Neural cell (in vitro differentiated cells): ENCODE measurements at regions not wholly inside any gene's neighbourhood (a gene's known extent, or its start where the extent isn't known, plus 50 kb on each side); places are given as distances from the start of the nearest gene placed in this dataset.

Experiments used
- H2AFZ ChIP-seq: fragments of 200-600, 300-800 bp; sonication (generic), shearing (Covaris generic); 2 replicates; pipeline ENCODE4 v1.6.0; 2014; ENCODE audit warnings: low read depth, mild to moderate bottlenecking, antibody characterized with exemption, low read length, moderate library complexity
- H3F3A ChIP-seq: fragments of 200-600 bp; shearing (Covaris generic); 2 replicates; pipeline ENCODE4 v1.6.1; 2016; ENCODE audit warnings: mild to moderate bottlenecking, moderate library complexity, mixed read lengths, antibody characterized with exemption, low read length; ENCODE audit not compliant: insufficient read depth, poor library complexity, severe bottlenecking
- H3K27ac ChIP-seq: fragments of 200-600, 300-800 bp; sonication (generic), shearing (Covaris generic); 2 replicates; pipeline ENCODE4 v1.5.1; 2014; ENCODE audit warnings: mild to moderate bottlenecking, low read length, moderate library complexity
- H3K27me3 ChIP-seq: fragments of 300-800, 200-600 bp; sonication (generic), shearing (Covaris generic); 2 replicates; pipeline ENCODE4 v1.6.0; 2014; ENCODE audit warnings: mild to moderate bottlenecking, low read depth, low read length, moderate library complexity; ENCODE audit not compliant: insufficient read depth
- H3K36me3 ChIP-seq: fragments of 300-800, 200-600 bp; sonication (generic), shearing (Covaris generic); 2 replicates; pipeline ENCODE4 v1.5.1; 2014; ENCODE audit warnings: mild to moderate bottlenecking, antibody characterized with exemption, low read length, moderate library complexity; ENCODE audit not compliant: insufficient read depth
- H3K4me2 ChIP-seq: fragments of 300-800, 200-600 bp; sonication (generic), shearing (Covaris generic); 2 replicates; pipeline ENCODE4 v1.6.0; 2014; ENCODE audit warnings: mild to moderate bottlenecking, low read length
- H3K4me3 ChIP-seq: fragments of 300-800, 200-600 bp; sonication (generic), shearing (Covaris generic); 2 replicates; pipeline ENCODE4 v1.5.1; 2014; ENCODE audit warnings: mild to moderate bottlenecking, low read length, moderate library complexity
- H3K79me2 ChIP-seq: fragments of 200-600 bp; shearing (Covaris generic); replicated peaks from 2 replicates; pipeline ENCODE4 v1.6.0; 2014; ENCODE audit warnings: mild to moderate bottlenecking, low read length, moderate library complexity; ENCODE audit not compliant: insufficient read depth
- H3K9ac ChIP-seq: fragments of 300-800, 200-600 bp; sonication (generic), shearing (Covaris generic); 2 replicates; pipeline ENCODE4 v1.6.1; 2016; ENCODE audit warnings: mild to moderate bottlenecking, low read length, mixed read lengths
- H3K9me2 ChIP-seq: fragments of 200-600 bp; shearing (Covaris generic); 2 replicates; pipeline ENCODE4 v1.6.1; 2016; ENCODE audit warnings: mild to moderate bottlenecking, low read length, mixed read lengths; ENCODE audit not compliant: insufficient read depth
- H3K9me3 ChIP-seq: fragments of 200-600, 300-800 bp; sonication (generic), shearing (Covaris generic); 2 replicates; pipeline ENCODE4 v1.6.1; 2016; ENCODE audit warnings: mild to moderate bottlenecking, mixed run types, low read length, moderate library complexity, mixed read lengths
- H4K20me1 ChIP-seq: fragments of 200-600 bp; shearing (Covaris generic); 2 replicates; pipeline ENCODE4 v1.6.1; 2016; ENCODE audit warnings: mild to moderate bottlenecking, mixed run types; ENCODE audit not compliant: insufficient read depth
- CTCF ChIP-seq: fragments of 450-650 bp; IDR thresholded peaks from 2 replicates; pipeline ENCODE4 v1.5.1; 2014; ENCODE audit warnings: antibody characterized with exemption, mild to moderate bottlenecking, moderate library complexity; ENCODE audit not compliant: poor library complexity, severe bottlenecking
- EP300 ChIP-seq: fragments of 450-650 bp; conservative IDR thresholded peaks from 2 replicates; pipeline ENCODE4 v1.6.1; 2014; ENCODE audit warnings: antibody characterized with exemption, mild to moderate bottlenecking, moderate library complexity; ENCODE audit not compliant: poor library complexity, severe bottlenecking
- EZH2 ChIP-seq: fragments of 200-600, 300-800 bp; shearing (Covaris generic), sonication (generic); IDR thresholded peaks from 2 replicates; pipeline ENCODE4 v1.6.1; 2014; ENCODE audit warnings: antibody characterized with exemption, low read length, borderline replicate concordance, mild to moderate bottlenecking; ENCODE audit not compliant: insufficient read depth, poor library complexity, severe bottlenecking
- MXI1 ChIP-seq: fragments of 450-650 bp; conservative IDR thresholded peaks from 2 replicates; pipeline ENCODE4 v1.6.1; 2014; ENCODE audit warnings: antibody characterized with exemption, mild to moderate bottlenecking; ENCODE audit not compliant: poor library complexity, severe bottlenecking
- POLR2AphosphoS5 ChIP-seq: IDR thresholded peaks from 2 replicates; pipeline ENCODE4 v1.6.1; 2012
- RAD21 ChIP-seq: fragments of 450-650 bp; conservative IDR thresholded peaks from 2 replicates; pipeline ENCODE4 v1.6.1; 2014; ENCODE audit warnings: antibody characterized with exemption, mild to moderate bottlenecking, moderate library complexity
- REST ChIP-seq: IDR thresholded peaks from 2 replicates; pipeline ENCODE4 v1.6.1; 2012; ENCODE audit warnings: borderline replicate concordance
- SMC3 ChIP-seq: fragments of 450-650 bp; conservative IDR thresholded peaks from 2 replicates; pipeline ENCODE4 v1.6.1; 2014; ENCODE audit warnings: antibody characterized with exemption, mild to moderate bottlenecking, moderate library complexity; ENCODE audit not compliant: poor library complexity
- TAF1 ChIP-seq: IDR thresholded peaks from 2 replicates; pipeline ENCODE4 v1.6.1; 2012; ENCODE audit warnings: low read depth

DNA sequence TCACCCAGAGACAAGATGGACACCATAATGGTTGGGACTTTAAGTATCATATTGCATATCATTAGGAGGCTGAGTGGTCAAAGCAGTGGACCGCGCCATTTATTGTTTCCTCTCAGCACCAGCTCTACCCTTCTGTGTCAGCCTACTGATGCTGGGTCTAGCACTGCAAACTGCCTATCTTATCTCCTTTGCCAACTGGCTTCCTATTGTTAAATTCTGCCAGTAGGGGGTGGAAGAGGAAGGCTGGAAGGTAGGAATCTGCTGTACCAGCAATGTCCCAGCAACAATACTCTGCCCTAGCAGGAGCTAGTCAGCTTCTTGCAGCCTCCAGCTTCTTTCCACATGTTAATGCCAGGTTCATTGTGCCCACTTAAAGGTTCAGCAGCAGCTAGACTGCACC is 367.1 kb upstream of the PDGFD start:
- TF ChIP-seq EZH2, result no peak
- no peak for TF ChIP-seq RAD21
- no peak for TF ChIP-seq EP300
- TF ChIP-seq CTCF, result no peak
- TF ChIP-seq MXI1, result no peak
- TF ChIP-seq REST, result no peak
- no peak for TF ChIP-seq POLR2AphosphoS5
- TF ChIP-seq TAF1, result no peak
- TF ChIP-seq SMC3, result no peak
- Histone ChIP-seq H2AFZ (no peak overlapping the region), H3K79me2 (no peaks in the 10 kb centered on the region), H3K4me3 (no peak overlapping the region), H3K27ac (no peak overlapping the region), H3F3A (no peaks in the 10 kb centered on the region), H3K9ac (no peak overlapping the region), H4K20me1 (no peaks in the 10 kb centered on the region), H3K36me3 (no peaks in the 10 kb centered on the region), H3K4me2 (no peak overlapping the region), H3K9me3 (no peaks in the 10 kb centered on the region), H3K9me2 (no peaks in the 10 kb centered on the region), H3K27me3 (no peaks in the 10 kb centered on the region)

DNA sequence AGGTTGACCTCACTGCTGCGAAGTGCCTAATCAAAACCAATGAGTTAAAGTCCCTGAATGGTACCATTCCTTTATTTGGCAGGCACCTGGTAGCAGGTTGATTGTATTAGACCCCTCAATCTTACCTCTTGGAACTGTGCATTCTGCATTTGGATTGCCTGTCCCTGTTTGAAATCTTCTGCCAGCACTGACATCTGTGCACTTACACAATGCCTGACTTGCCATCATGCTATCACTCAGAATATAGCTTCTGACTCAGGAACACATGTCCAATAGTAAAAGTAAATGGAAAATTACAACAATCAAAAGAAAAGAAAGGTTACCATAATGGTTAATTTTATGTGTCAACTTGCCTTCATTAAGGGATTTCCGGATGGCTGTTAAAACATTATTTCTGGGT is 366.0 kb upstream of the PDGFD start:
- H3K27ac ChIP-seq, result no peak overlapping the region
- H3K79me2 ChIP-seq, result no peaks in the 10 kb centered on the region
- H3K27me3 ChIP-seq, result no peaks in the 10 kb centered on the region
- TF ChIP-seq TAF1 (no peak), EP300 (peak; percentile 62)
- no peak overlapping the region for H3K4me3 ChIP-seq
- H2AFZ ChIP-seq, result no peak overlapping the region
- H3K4me2 ChIP-seq, result no peak overlapping the region
- H3K9me2 ChIP-seq, result no peaks in the 10 kb centered on the region
- no peaks in the 10 kb centered on the region for H4K20me1 ChIP-seq
- no peaks in the 10 kb centered on the region for H3F3A ChIP-seq
- H3K9ac ChIP-seq, result no peak overlapping the region
- H3K36me3 ChIP-seq, result no peaks in the 10 kb centered on the region
- no peaks in the 10 kb centered on the region for H3K9me3 ChIP-seq

GRCh38 chr11:104529213-104529612 is 365.3 kb upstream of the PDGFD start:
- H3K9me3 ChIP-seq, result no peaks in the 10 kb centered on the region
- no peak overlapping the region for H3K27ac ChIP-seq
- TF ChIP-seq RAD21 (no peak), POLR2AphosphoS5 (no peak), REST (no peak), EP300 (no peak), TAF1 (no peak), CTCF (no peak), SMC3 (no peak), MXI1 (no peak), EZH2 (no peak)
- H4K20me1 ChIP-seq, result no peaks in the 10 kb centered on the region
- H3K4me3 ChIP-seq, result no peak overlapping the region
- H3K79me2 ChIP-seq, result no peaks in the 10 kb centered on the region
- no peak overlapping the region for H3K4me2 ChIP-seq
- no peaks in the 10 kb centered on the region for H3K27me3 ChIP-seq
- H3K36me3 ChIP-seq, result no peaks in the 10 kb centered on the region
- no peaks in the 10 kb centered on the region for H3F3A ChIP-seq
- no peak overlapping the region for H3K9ac ChIP-seq
- H2AFZ ChIP-seq, result no peak overlapping the region
- H3K9me2 ChIP-seq, result no peaks in the 10 kb centered on the region
